Astrocyte of the hippocampus (primary cell): ENCODE measurements at regions not wholly inside any gene's neighbourhood (a gene's known extent, or its start where the extent isn't known, plus 50 kb on each side); places are given as distances from the start of the nearest gene placed in this dataset.
A peak's percentile ranks its signal among the peaks of the same experiment; 100 is the strongest.

Experiments used
- DNase-seq: peaks from one replicate; pipeline ENCODE4 v3.0.0; 2011; ENCODE audit warnings: low read depth, low spot score

- no peak for DNase-seq
Observed at GRCh38 chr10:62453274-62453673, 79.1 kb downstream of the ZNF365 start.

- peak; percentile 83 for DNase-seq
Observed at GRCh38 chr10:62454687-62455397, 80.7 kb downstream of the ZNF365 start.

GRCh38 chr10:62456611-62457101 lies 82.5 kb downstream of the ZNF365 start:
- no peak for DNase-seq

- DNase-seq: no peak
Observed at GRCh38 chr10:62457196-62457595, 83.0 kb downstream of the ZNF365 start.

- no peak for DNase-seq
Observed at GRCh38 chr10:62457598-62457997, 83.4 kb downstream of the ZNF365 start.

- peak; percentile 18 for DNase-seq
Observed at GRCh38 chr10:62459072-62459471, 84.9 kb downstream of the ZNF365 start.

- DNase-seq: no peak
Observed at GRCh38 chr10:62459500-62459899, 85.3 kb downstream of the ZNF365 start.

- DNase-seq: no peak
Observed at GRCh38 chr10:62460393-62460792, 86.2 kb downstream of the ZNF365 start.

GRCh38 chr10:62461120-62461519 lies 87.0 kb downstream of the ZNF365 start:
- no peak for DNase-seq

- DNase-seq: no peak
Observed at GRCh38 chr10:62462461-62462860, 88.3 kb downstream of the ZNF365 start.

- DNase-seq: no peak
Observed at GRCh38 chr10:62463364-62463763, 89.2 kb downstream of the ZNF365 start.

- DNase-seq: no peak
Observed at GRCh38 chr10:62464308-62464707, 90.1 kb downstream of the ZNF365 start.

- DNase-seq: no peak
Observed at GRCh38 chr10:62466590-62466989, 92.4 kb downstream of the ZNF365 start.

- peak; percentile 54 for DNase-seq
Observed at GRCh38 chr10:62467527-62467926, 93.4 kb downstream of the ZNF365 start.

GRCh38 chr10:62471711-62472110 lies 97.5 kb downstream of the ZNF365 start:
- no peak for DNase-seq

- DNase-seq: no peak
Observed at GRCh38 chr10:62473241-62473640, 99.1 kb downstream of the ZNF365 start.

GRCh38 chr10:62475551-62475950 lies 101.4 kb downstream of the ZNF365 start:
- DNase-seq: no peak

GRCh38 chr10:62479523-62479922 lies 105.4 kb downstream of the ZNF365 start:
- DNase-seq: no peak

GRCh38 chr10:62480196-62480595 lies 106.0 kb downstream of the ZNF365 start:
- no peak for DNase-seq

GRCh38 chr10:62482581-62482980 lies 108.4 kb downstream of the ZNF365 start:
- DNase-seq: no peak

- no peak for DNase-seq
Observed at GRCh38 chr10:62491597-62491996, 117.4 kb downstream of the ZNF365 start.

GRCh38 chr10:62492012-62492869 lies 118.1 kb downstream of the ZNF365 start:
- DNase-seq: peak; percentile 38

GRCh38 chr10:62492870-62493180 lies 118.7 kb downstream of the ZNF365 start:
- no peak for DNase-seq
